Mesendoderm (in vitro differentiated cells): ENCODE measurements at regions not wholly inside any gene's neighbourhood (a gene's known extent, or its start where the extent isn't known, plus 50 kb on each side); places are given as distances from the start of the nearest gene placed in this dataset.

Source experiments
- DNase-seq: peaks from one replicate; pipeline ENCODE4 v3.0.0; 2013
- H2AK5ac ChIP-seq: 2 replicates; pipeline ENCODE4 v1.6.1; 2013; ENCODE audit warnings: low read length, inconsistent platforms
- H2BK120ac ChIP-seq: 2 replicates; pipeline ENCODE4 v1.6.1; 2013; ENCODE audit warnings: low read depth, mild to moderate bottlenecking, low read length, moderate library complexity, mixed read lengths
- H2BK15ac ChIP-seq: replicated peaks from 2 replicates; pipeline ENCODE4 v1.6.1; 2013; ENCODE audit warnings: low read depth, mild to moderate bottlenecking, moderate library complexity
- H2BK5ac ChIP-seq: 2 replicates; pipeline ENCODE4 v1.6.1; 2013; ENCODE audit warnings: low read length, inconsistent platforms
- H3K18ac ChIP-seq: 2 replicates; pipeline ENCODE4 v1.6.1; 2013; ENCODE audit warnings: mild to moderate bottlenecking, low read length, mixed read lengths
- H3K23ac ChIP-seq: one replicate; pipeline ENCODE4 v1.6.1; 2013; ENCODE audit warnings: low read length
- H3K27ac ChIP-seq: 2 replicates; pipeline ENCODE4 v1.5.1; 2013; ENCODE audit warnings: low read depth, mild to moderate bottlenecking, inconsistent platforms, low read length, moderate library complexity
- H3K27me3 ChIP-seq: 2 replicates; pipeline ENCODE4 v1.6.1; 2013; ENCODE audit warnings: low read length, control low read depth, mild to moderate bottlenecking, inconsistent platforms; ENCODE audit not compliant: insufficient read depth, poor library complexity
- H3K36me3 ChIP-seq: 2 replicates; pipeline ENCODE4 v1.6.1; 2013; ENCODE audit warnings: low read length, inconsistent platforms; ENCODE audit not compliant: control insufficient read depth, insufficient read depth
- H3K4ac ChIP-seq: one replicate; pipeline ENCODE4 v1.6.1; 2013; ENCODE audit warnings: low read depth, mild to moderate bottlenecking, low read length, moderate library complexity
- H3K4me1 ChIP-seq: 2 replicates; pipeline ENCODE4 v1.6.1; 2013; ENCODE audit warnings: low read depth, low read length, inconsistent platforms; ENCODE audit not compliant: control insufficient read depth
- H3K4me2 ChIP-seq: 2 replicates; pipeline ENCODE4 v1.6.1; 2013; ENCODE audit warnings: low read length
- H3K4me3 ChIP-seq: 2 replicates; pipeline ENCODE4 v1.5.1; 2013; ENCODE audit warnings: mild to moderate bottlenecking, low read length
- H3K56ac ChIP-seq: one replicate; pipeline ENCODE4 v1.6.1; 2013; ENCODE audit warnings: low read length
- H3K79me1 ChIP-seq: 2 replicates; pipeline ENCODE4 v1.6.1; 2013; ENCODE audit warnings: low read length, inconsistent platforms
- H3K79me2 ChIP-seq: 2 replicates; pipeline ENCODE4 v1.6.1; 2013; ENCODE audit warnings: mild to moderate bottlenecking, low read length; ENCODE audit not compliant: control insufficient read depth, insufficient read depth
- H3K9ac ChIP-seq: 2 replicates; pipeline ENCODE4 v1.6.1; 2013; ENCODE audit warnings: low read length, inconsistent platforms
- H4K5ac ChIP-seq: one replicate; pipeline ENCODE4 v1.6.1; 2013; ENCODE audit warnings: low read length
- H4K8ac ChIP-seq: one replicate; pipeline ENCODE4 v1.6.1; 2013; ENCODE audit warnings: low read depth, mild to moderate bottlenecking, control low read depth, low read length, moderate library complexity
- WGBS: extraction: QIAGEN DNeasy Blood & Tissue Kit; methylation state at CpG from one replicate; pipeline ENCODE4 v1.1.7; 2013; ENCODE audit warnings: low lambda C conversion rate, missing lambda C conversion rate; ENCODE audit not compliant: insufficient coverage; ENCODE audit errors: extremely low coverage; 5-methylcytosine and 5-hydroxymethylcytosine counted together

GRCh38 chr3:77707281-77707680, 667.4 kb downstream of the ROBO2 start:
- H3K4me3 ChIP-seq = no peak overlapping the region
- H3K4me2 ChIP-seq = no peak overlapping the region
- no peak overlapping the region for H3K56ac ChIP-seq
- no peak overlapping the region for H2BK15ac ChIP-seq
- no peak overlapping the region for H3K9ac ChIP-seq
- H3K79me1 ChIP-seq = no peaks in the 10 kb centered on the region
- H4K8ac ChIP-seq = no peak overlapping the region
- H3K79me2 ChIP-seq = no peaks in the 10 kb centered on the region
- H3K27ac ChIP-seq = no peak overlapping the region
- no peak overlapping the region for H2BK5ac ChIP-seq
- no peak overlapping the region for H2AK5ac ChIP-seq
- H3K4ac ChIP-seq = no peak overlapping the region
- no peak for DNase-seq
- no CpG with 5 or more reads among the region's 2 CpGs for WGBS
- no peak overlapping the region for H3K18ac ChIP-seq
- H4K5ac ChIP-seq = no peak overlapping the region
- H3K23ac ChIP-seq = no peak overlapping the region
- no peaks in the 10 kb centered on the region for H3K36me3 ChIP-seq
- H2BK120ac ChIP-seq = no peak overlapping the region
- H3K4me1 ChIP-seq = no peaks in the 10 kb centered on the region
- no peaks in the 10 kb centered on the region for H3K27me3 ChIP-seq

GRCh38 chr3:77709155-77709554, 669.3 kb downstream of the ROBO2 start:
- H3K79me2 ChIP-seq = no peaks in the 10 kb centered on the region
- H3K4ac ChIP-seq = no peak overlapping the region
- no peak overlapping the region for H4K8ac ChIP-seq
- H3K27ac ChIP-seq = no peak overlapping the region
- H2BK120ac ChIP-seq = no peak overlapping the region
- H3K79me1 ChIP-seq = no peaks in the 10 kb centered on the region
- H3K23ac ChIP-seq = no peak overlapping the region
- no peak overlapping the region for H2BK15ac ChIP-seq
- H4K5ac ChIP-seq = no peak overlapping the region
- no peak overlapping the region for H2BK5ac ChIP-seq
- no peak overlapping the region for H3K4me3 ChIP-seq
- no peaks in the 10 kb centered on the region for H3K36me3 ChIP-seq
- no CpG with 5 or more reads among the region's 2 CpGs for WGBS
- no peaks in the 10 kb centered on the region for H3K4me1 ChIP-seq
- DNase-seq = no peak
- H3K9ac ChIP-seq = no peak overlapping the region
- no peak overlapping the region for H3K4me2 ChIP-seq
- H3K27me3 ChIP-seq = no peaks in the 10 kb centered on the region
- H2AK5ac ChIP-seq = no peak overlapping the region
- H3K56ac ChIP-seq = no peak overlapping the region
- no peak overlapping the region for H3K18ac ChIP-seq

- H3K18ac ChIP-seq = no peak overlapping the region
- H3K9ac ChIP-seq = no peak overlapping the region
- no peak overlapping the region for H2BK120ac ChIP-seq
- no peak overlapping the region for H3K4me2 ChIP-seq
- no peaks in the 10 kb centered on the region for H3K79me1 ChIP-seq
- no peak overlapping the region for H2BK15ac ChIP-seq
- H2BK5ac ChIP-seq = no peak overlapping the region
- no peak overlapping the region for H3K23ac ChIP-seq
- DNase-seq = peak; percentile 45
- no peak overlapping the region for H3K4me3 ChIP-seq
- H2AK5ac ChIP-seq = no peak overlapping the region
- no peaks in the 10 kb centered on the region for H3K79me2 ChIP-seq
- no CpG with 5 or more reads among the region's 2 CpGs for WGBS
- no peak overlapping the region for H3K4ac ChIP-seq
- H4K8ac ChIP-seq = no peak overlapping the region
- no peak overlapping the region for H4K5ac ChIP-seq
- H3K4me1 ChIP-seq = no peaks in the 10 kb centered on the region
- H3K56ac ChIP-seq = no peak overlapping the region
- no peaks in the 10 kb centered on the region for H3K27me3 ChIP-seq
- no peaks in the 10 kb centered on the region for H3K36me3 ChIP-seq
- no peak overlapping the region for H3K27ac ChIP-seq
Observed at GRCh38 chr3:77718311-77718710, 678.4 kb downstream of the ROBO2 start.

- Histone ChIP-seq H3K4me2 (no peak overlapping the region), H3K36me3 (no peaks in the 10 kb centered on the region), H3K79me1 (no peaks in the 10 kb centered on the region), H3K27me3 (no peaks in the 10 kb centered on the region), H4K5ac (no peak overlapping the region), H2AK5ac (no peak overlapping the region), H4K8ac (no peak overlapping the region), H2BK120ac (no peak overlapping the region), H3K18ac (no peak overlapping the region), H3K27ac (no peak overlapping the region), H3K4me1 (no peaks in the 10 kb centered on the region), H3K23ac (no peak overlapping the region), H3K9ac (no peak overlapping the region), H2BK15ac (no peak overlapping the region), H2BK5ac (no peak overlapping the region), H3K4ac (no peak overlapping the region), H3K56ac (no peak overlapping the region), H3K4me3 (no peak overlapping the region), H3K79me2 (no peaks in the 10 kb centered on the region)
- no peak for DNase-seq
Observed at GRCh38 chr3:77720460-77720971, 680.6 kb downstream of the ROBO2 start.

- DNase-seq = no peak
- Histone ChIP-seq H3K79me1 (no peaks in the 10 kb centered on the region), H3K27ac (no peak overlapping the region)
Observed at GRCh38 chr3:77726517-77726916, 686.6 kb downstream of the ROBO2 start.

GRCh38 chr3:77746048-77746447, 706.1 kb downstream of the ROBO2 start:
- Histone ChIP-seq H4K8ac (no peak overlapping the region), H3K36me3 (no peaks in the 10 kb centered on the region), H3K4me3 (no peak overlapping the region), H4K5ac (no peak overlapping the region), H2BK5ac (no peak overlapping the region), H3K18ac (no peak overlapping the region), H3K4me2 (no peak overlapping the region), H3K56ac (no peak overlapping the region), H3K79me1 (no peaks in the 10 kb centered on the region), H3K79me2 (no peaks in the 10 kb centered on the region), H2BK15ac (no peak overlapping the region), H3K9ac (no peak overlapping the region), H3K27me3 (no peaks in the 10 kb centered on the region), H3K27ac (no peak overlapping the region), H2AK5ac (no peak overlapping the region), H2BK120ac (no peak overlapping the region), H3K4ac (no peak overlapping the region), H3K4me1 (no peaks in the 10 kb centered on the region), H3K23ac (no peak overlapping the region)
- DNase-seq = no peak
- WGBS = no CpG with 5 or more reads among the region's 1 CpG

More at GRCh38 chr3:77726517-77726916, 686.6 kb downstream of the ROBO2 start:
- no peak overlapping the region for H3K56ac ChIP-seq
- no peak overlapping the region for H3K4me2 ChIP-seq
- H4K8ac ChIP-seq = no peak overlapping the region
- WGBS = no CpG with 5 or more reads among the region's 1 CpG
- H2AK5ac ChIP-seq = no peak overlapping the region
- no peak overlapping the region for H2BK15ac ChIP-seq
- no peak overlapping the region for H3K9ac ChIP-seq
- no peaks in the 10 kb centered on the region for H3K36me3 ChIP-seq
- no peak overlapping the region for H4K5ac ChIP-seq
- H2BK5ac ChIP-seq = no peak overlapping the region
- no peak overlapping the region for H3K4ac ChIP-seq
- no peak overlapping the region for H2BK120ac ChIP-seq
- H3K23ac ChIP-seq = no peak overlapping the region
- H3K27me3 ChIP-seq = no peaks in the 10 kb centered on the region
- H3K4me3 ChIP-seq = no peak overlapping the region
- no peaks in the 10 kb centered on the region for H3K79me2 ChIP-seq
- H3K18ac ChIP-seq = no peak overlapping the region
- H3K4me1 ChIP-seq = no peaks in the 10 kb centered on the region
